GM13977 (cell line): ENCODE measurements at regions not wholly inside any gene's neighbourhood (a gene's known extent, or its start where the extent isn't known, plus 50 kb on each side); places are given as distances from the start of the nearest gene placed in this dataset.
"Not testable (repeated sequence)": the region's sequence is repeated elsewhere in the genome, so short reads cannot be mapped to it uniquely, and the experiment has no call there.

Experiments used
- DNase-seq: peaks from one replicate; pipeline ENCODE4 v3.0.0; 2012; ENCODE audit warnings: low spot score
- in situ Hi-C: fragments of 300-500 bp; cut with MboI; formaldehyde crosslinking; loops from one replicate; pipeline ENCODE4 v1.12.0; 2022; ENCODE audit warnings: low sequenced_read_pairs, low pct_unique_long_range_greater_than_20kb, mixed read lengths, inconsistent platforms; ENCODE audit not compliant: unreplicated experiment
- TF ChIP-seq, protein P1 (sequence below): IDR thresholded peaks from 2 replicates; pipeline ENCODE4 v1.5.1; 2012; ENCODE audit warnings: mild to moderate bottlenecking, control low read depth; ENCODE audit not compliant: insufficient read depth; ENCODE audit errors: extremely low read depth, missing control alignments

DNA sequence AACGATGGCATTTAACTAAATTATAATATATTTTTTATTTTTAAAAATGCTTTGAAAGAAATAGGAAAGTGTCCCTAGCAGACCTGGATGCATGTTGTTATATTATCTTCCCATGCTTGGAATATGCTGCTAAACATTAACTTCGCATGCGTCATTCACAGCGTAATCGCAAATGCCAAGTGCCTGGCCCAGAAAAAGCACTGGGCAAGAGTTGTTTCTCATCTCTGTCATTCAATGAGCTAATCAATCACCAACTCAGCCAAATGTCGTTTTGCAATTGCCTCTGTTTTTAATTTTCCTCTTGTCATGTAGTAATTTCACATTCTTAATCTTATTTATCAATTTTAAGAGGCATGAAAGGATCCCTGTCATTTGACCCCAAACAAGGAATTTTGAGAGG, 1421.9 kb downstream of the BRD1 start:
- in situ Hi-C loops: no loop called here

DNA sequence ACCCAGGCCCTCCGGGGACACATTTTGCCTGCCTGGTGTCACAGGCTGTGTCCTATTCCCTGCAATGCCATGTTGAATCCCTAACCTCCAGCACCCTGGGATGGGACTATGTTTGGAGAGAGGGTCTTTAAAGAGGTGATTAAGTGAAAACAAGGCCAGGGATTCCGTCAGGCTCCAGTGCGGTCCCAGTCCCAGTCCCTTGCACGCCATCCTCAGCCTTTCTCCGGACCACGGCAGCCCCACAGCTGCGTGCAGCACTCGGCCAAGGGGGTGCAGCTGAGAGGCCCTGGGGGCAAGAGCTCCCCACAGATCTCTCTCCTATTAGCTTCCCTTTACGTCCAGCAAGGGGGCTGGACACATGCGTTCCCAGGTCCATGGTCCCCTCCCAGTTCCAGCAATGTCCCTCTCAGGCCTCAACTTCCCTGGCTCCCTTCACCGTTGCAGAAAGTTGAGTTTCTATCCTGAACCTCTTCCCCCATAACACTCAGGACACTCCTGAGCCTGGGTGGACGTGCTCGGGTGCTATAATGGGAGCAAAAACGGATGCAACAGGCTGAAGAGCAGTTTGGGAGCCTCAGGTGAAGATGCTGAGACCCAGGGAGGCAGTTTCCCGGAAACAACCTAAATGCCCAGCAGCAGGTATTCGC, 1422.7 kb downstream of the BRD1 start:
- in situ Hi-C loops: no loop called here
- TF ChIP-seq, protein P1, sequence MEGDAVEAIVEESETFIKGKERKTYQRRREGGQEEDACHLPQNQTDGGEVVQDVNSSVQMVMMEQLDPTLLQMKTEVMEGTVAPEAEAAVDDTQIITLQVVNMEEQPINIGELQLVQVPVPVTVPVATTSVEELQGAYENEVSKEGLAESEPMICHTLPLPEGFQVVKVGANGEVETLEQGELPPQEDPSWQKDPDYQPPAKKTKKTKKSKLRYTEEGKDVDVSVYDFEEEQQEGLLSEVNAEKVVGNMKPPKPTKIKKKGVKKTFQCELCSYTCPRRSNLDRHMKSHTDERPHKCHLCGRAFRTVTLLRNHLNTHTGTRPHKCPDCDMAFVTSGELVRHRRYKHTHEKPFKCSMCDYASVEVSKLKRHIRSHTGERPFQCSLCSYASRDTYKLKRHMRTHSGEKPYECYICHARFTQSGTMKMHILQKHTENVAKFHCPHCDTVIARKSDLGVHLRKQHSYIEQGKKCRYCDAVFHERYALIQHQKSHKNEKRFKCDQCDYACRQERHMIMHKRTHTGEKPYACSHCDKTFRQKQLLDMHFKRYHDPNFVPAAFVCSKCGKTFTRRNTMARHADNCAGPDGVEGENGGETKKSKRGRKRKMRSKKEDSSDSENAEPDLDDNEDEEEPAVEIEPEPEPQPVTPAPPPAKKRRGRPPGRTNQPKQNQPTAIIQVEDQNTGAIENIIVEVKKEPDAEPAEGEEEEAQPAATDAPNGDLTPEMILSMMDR: no peak
- no peak for DNase-seq

More for the DNA sequence above, 1421.9 kb downstream of the BRD1 start:
- DNase-seq: no peak
- TF ChIP-seq, protein P1: no peak

DNA sequence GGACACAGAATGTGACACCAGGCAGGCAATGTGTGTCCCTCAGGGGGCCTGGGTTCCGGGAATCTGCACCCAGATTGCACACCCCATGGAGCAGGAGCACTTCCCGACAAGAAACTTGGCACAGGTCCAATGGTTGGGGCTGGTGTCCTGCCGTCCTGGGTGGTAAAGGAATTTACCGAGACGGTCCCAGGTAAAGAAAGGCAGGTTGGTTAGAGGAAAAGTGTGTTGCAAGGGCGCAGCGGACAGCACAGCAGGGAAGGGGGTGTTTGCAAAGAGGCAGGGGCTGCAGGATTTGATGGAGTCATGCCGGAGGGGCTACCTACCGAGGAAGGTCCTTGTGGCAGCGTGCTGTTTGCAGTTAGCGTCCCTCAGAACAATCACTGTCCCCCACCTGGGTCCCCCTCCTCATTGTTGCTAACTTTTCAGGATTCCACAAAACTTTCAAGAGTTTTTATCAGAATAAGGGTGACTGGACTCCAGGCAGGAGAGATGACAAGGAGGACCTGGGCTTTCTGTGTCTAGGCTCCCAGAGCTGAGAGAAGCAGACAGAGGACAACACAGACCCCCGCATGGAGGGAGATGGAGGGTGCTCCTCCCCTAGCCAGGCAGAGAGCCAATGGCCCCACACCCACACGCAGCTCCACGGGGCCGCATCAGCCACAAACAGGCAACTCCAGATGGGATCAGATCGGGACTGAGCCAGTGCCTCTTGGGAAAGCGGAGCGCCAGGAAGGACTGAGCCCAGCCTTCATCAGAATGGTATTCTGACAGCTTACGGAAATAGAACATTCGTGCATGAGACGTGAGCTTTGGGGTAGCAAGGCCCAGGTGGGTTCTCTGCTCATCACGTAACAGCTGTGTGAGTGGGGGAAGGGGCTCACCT, 1423.9 kb downstream of the BRD1 start:
- DNase-seq: no peak
- in situ Hi-C loops: no loop called here
- TF ChIP-seq, protein P1: no peak

DNA sequence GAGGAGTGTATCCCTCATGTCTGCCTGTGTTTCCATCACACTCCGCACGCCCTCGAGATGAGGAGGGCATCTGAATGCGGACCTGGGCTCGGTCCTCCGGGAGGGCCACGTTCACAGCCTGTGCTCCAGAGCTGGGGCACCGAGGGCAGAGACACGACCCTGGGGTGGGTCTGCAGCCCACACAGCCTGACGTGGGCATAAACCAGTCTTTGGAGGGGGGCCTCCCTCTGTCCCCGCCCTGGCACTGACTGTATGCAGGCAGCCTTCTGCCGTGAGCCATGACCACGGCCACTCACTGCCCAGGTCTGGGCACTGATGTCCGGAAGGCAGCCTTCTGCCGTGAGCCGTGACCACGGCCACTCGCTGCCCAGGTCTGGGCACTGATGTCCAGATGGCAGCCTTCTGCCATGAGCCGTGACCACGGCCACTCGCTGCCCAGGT, 1425.1 kb downstream of the BRD1 start:
- in situ Hi-C loops: no loop called here
- TF ChIP-seq, protein P1: no peak
- no peak for DNase-seq

DNA sequence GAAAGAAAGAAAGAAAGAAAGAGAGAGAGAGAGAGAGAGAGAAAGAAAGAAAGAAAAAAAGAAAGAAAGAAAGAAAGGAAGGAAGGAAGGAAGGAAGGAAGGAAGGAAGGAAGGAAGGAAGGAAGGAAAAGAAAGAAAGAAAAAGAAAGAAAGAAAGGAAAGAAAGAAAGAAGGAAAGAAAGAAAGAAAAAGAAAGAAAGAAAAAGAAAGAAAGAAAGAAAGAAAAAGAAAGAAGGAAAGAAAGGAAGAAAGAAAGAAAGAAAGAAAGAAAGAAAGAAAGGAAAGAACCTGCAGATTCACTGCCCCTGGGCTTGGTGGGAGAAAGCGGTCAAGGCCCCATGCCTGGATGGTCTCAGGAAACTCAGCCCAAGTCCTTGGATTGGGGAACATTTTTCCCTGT, 1426.2 kb downstream of the BRD1 start:
- in situ Hi-C loops, DNase-seq: not testable (repeated sequence)

DNA sequence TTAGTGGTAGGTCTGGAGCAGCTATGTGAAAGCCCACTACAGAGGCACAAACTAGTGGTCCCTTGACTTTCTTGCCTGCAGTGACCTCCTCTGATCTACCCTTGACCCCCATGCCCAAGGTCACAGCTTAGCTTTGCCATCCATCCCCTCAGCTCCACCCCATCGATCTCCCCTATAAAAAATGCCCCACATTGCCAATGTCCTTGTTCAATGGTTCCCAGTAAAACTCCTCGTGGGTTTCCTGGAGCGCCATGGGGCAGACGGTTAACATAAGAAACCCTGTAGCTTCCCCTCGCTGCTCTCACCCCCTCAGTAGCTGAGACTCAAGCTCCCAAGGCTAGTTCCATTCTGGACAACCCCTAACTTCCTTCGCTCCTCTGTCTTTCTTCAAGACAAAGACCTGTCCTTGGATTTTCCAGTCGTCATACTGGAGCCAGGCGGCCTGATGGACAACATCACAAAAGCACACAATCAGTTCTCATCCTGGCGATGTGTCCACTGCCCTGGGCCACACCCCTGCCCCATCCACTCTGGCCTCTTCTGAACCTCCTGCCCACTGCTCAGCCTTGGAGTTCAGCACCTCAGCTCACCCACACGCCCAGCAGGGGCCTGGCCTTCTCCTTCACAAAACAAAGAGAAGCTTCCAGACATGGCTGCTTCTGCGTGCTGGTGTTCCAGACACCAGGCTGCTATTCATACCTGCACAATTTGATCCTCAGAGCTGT, 1429.3 kb downstream of the BRD1 start:
- TF ChIP-seq, protein P1: no peak
- no peak for DNase-seq
- in situ Hi-C loops: no loop called here
